ENCODE measurements at regions not wholly inside any gene's neighbourhood (a gene's known extent, or its start where the extent isn't known, plus 50 kb on each side); places are given as distances from the start of the nearest gene placed in this dataset.

GRCh38 chr10:8158193-8159071 is 103.9 kb downstream of the GATA3 start:
- TF ChIP-seq EZH2 (IDR thresholded peaks at IDR 0.05; ENCODE audit: insufficient read depth, low read length) (no peak), CTCF (IDR thresholded peaks at IDR 0.05; ENCODE audit: insufficient read depth, low read depth, low read length) (no peak)
